ENCODE measurements at regions not wholly inside any gene's neighbourhood (a gene's known extent, or its start where the extent isn't known, plus 50 kb on each side); places are given as distances from the start of the nearest gene placed in this dataset.

DNA sequence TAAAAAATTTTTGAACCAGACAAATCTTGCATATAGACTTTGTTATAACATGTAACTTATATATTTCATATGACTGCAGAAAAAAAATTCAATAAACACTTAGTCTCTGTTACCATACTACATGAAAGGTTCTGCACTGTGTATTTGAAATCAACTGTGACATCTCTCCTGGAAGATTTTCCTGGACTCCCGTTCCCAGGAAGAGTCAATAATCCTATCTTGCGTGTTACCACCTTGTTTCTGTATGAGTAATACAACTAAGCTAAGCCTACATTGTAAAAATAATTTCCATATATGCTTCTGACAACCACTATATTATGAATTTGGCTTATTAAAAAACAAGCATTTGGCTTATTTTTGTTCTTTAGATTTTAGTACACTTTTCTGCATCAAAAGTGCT is 665.6 kb upstream of the SOX9 start:
- no peak for ATAC-seq
- intact Hi-C loops (cut with DNase I): no loop called here

DNA sequence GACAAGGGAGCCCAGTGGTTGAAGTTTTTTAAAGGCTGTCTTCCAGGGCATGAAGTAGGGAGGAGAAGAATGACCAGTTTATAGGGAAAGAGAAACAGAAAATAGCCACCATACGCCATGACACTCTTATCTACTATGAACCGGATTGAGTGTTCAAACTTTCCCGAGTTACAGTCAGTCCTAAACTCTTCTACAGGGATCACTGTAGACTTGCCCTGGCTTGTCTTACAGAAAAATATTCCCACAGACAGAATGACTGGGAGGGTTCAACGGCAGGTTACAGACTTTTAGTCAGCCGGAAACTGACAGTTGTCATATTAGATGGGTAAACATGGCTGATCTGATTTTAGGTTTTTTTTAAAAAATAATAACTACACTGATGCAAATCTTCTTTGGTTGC is 662.5 kb upstream of the SOX9 start:
- DNase-seq (ENCODE audit: low spot score) (no peak), ATAC-seq (no peak)
- intact Hi-C loops (cut with DNase I): no loop called here

More for the DNA sequence above, 665.6 kb upstream of the SOX9 start:
- DNase-seq (ENCODE audit: low spot score): no peak

DNA sequence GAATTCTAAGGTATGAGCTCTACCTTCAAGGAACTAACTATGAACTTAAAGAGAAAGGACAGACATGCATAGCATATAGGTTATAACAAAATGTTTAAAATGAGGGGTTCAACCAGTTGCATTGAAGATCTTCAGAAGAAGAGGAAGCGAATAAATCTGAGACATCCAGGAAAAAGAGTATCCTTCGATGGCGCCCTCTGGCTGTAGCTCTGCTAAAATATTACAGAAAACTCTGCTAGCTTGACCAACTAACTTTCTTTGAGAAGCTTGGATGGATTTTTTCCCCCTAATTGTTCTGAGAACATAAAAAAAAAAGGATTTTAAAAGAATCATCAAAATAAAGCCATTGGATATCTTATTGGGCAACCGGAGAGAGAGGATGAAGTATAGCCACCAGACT is 659.9 kb upstream of the SOX9 start:
- DNase-seq (ENCODE audit: low spot score) (no peak), ATAC-seq (no peak)
- intact Hi-C loops (cut with DNase I): no loop called here

DNA sequence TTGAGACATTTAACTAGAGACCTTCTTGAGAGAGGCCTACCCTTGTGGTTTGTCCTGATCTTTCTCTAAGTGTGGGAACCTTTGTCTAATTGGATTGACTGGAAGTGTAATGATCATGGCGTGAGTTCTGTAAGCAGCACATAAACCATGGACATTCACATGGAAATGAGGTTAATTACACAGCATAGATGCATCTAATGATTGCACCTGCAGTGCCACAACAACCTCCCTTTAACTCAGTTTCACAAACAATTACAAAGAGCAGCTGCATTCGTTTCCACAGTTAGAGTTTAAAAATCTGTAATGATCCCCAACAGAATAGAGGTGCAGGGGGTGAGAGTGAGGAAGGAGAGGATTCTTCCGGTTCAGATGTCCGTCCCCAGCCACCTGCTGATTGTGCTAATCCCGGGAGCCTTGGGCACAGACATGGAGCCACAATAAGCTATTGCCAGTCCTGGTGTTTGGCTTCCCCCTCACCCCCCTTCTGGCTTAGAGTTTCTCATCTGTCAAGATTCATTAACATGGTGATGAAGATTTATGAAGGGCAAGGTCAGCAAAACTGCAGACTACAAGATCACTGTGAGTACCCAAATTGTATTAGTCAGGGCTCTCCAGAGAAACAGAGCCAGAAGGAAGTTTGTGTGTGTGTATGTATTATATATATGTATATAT is 659.2 kb upstream of the SOX9 start:
- intact Hi-C loops (cut with DNase I): no loop called here

DNA sequence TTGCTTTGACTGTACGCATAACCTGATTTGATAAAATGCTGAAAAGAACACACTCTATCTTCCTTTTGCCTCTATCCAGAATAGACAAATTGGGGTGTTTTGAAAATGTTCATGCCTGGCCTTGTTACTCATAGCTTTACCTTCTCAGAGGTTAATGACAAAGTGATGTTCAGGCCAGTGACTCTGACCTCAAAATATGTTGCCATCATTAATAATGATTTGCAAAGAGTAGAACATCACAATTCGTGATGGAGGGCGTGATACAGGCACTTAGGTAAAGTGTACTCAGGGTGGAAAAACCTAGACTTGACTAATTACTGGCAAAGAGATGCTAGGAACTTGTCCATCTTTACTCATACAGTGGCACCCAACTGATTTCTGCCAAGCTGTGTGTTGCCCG is 656.6 kb upstream of the SOX9 start:
- DNase-seq (ENCODE audit: low spot score) (no peak), ATAC-seq (no peak)
- intact Hi-C loops (cut with DNase I): no loop called here

More for the DNA sequence above, 659.2 kb upstream of the SOX9 start:
- ATAC-seq (no peak), DNase-seq (ENCODE audit: low spot score) (no peak)

DNA sequence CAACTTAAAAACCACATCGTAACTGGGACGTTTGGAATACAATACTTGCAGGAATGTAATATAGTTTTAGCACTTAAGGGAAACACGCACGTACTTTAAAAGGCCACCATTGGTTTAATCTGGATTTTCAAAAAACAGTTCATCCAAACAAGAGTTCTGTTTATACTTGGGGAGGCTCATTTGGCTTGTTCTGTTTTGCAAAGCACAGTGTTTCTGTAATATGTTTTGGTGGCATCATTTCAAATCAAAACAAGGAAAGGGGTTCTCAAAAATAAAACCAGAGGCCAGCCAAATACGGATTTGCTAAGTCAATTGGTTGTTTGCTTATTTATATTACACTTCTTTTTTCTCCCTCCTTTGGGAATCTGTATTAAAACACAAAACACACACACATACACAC is 656.1 kb upstream of the SOX9 start:
- DNase-seq (ENCODE audit: low spot score) (no peak), ATAC-seq (no peak)
- intact Hi-C loops (cut with DNase I): no loop called here

DNA sequence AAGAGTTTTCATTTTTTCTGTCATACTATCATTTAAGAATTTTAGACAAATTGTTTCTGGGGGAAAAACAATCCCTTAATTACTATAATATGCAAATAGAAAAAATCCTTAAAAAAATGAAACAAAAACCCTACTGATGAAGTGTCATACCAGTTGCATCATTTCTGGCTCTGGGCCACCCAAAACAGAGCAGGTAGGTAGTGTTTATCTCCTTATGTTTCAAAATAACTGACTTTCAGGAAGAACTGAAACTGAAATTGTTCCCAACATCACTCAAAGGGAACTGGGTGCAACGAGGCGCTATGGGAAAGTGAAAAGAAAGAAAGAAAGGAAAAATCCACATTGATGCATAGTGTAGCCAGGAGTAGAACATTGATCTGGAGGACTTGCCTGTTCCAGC is 653.1 kb upstream of the SOX9 start:
- DNase-seq (ENCODE audit: low spot score) (no peak), ATAC-seq (no peak)
- intact Hi-C loops (cut with DNase I): no loop called here

DNA sequence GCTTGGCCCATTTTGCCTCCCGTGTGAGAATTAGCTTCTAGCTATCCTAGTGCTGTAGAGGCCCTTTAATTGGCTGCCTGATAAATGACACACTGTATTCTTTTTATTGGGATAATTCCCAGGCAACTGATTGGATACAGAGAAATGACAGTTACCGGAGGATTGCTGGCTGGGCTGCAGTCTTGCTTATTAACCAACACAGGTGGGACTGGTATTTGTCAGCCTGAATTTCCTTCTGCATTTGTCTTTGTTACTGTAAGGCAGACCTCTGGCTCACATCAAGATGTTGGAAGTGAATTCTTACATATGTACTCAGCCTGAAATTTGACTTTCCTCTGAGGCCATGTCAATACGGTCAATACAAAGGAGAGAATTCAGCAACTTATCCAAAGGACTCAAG is 650.8 kb upstream of the SOX9 start:
- no peak for ATAC-seq
- no peak for DNase-seq (ENCODE audit: low spot score)
- intact Hi-C loops (cut with DNase I): no loop called here

DNA sequence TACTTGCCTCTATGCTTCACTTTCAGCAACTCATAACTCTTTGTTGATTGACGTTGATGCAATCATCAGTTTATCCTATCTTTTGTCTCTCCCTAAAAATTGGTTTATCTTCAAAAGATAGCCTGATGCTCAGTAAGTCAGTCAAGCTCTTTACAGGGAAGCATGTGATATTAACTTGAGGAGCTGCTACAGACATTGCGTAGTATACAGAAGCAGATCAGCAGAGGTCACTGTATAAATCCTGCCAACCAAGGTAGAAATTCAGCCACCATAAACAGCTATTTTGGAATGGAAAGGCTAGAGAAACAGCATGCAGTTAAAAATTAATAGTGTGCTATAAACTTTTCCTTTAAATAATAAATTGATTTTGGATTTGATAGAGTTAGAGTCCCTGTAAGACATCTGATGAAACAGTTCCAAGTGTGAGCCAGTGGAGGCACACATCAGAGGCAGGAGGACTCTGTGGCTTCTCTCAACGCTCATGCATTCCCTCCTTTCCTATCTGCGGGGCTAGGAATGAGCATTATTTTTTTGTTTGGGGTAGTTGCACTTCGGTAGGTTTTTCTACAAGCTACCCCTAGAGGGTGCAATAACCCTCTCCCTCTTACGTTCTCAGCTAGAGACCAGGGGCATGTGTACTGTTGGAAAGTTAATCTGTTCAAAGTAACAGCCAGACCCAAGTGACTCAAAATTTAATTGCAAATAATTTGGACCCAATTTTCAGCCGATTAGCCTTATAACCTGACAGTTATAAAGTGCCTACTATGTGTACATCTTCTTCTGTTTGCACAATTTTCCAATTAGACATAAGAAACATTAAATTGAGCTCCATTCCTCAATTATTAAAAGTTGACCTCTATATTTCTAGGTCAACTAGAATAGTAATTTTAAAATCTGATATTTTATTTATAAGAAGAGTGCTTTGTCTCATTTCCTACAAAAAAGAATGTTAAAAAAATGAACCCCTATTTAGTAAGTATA is 647.7 kb upstream of the SOX9 start:
- DNase-seq (ENCODE audit: low spot score) (no peak), ATAC-seq (no peak)
- intact Hi-C loops (cut with DNase I): no loop called here

DNA sequence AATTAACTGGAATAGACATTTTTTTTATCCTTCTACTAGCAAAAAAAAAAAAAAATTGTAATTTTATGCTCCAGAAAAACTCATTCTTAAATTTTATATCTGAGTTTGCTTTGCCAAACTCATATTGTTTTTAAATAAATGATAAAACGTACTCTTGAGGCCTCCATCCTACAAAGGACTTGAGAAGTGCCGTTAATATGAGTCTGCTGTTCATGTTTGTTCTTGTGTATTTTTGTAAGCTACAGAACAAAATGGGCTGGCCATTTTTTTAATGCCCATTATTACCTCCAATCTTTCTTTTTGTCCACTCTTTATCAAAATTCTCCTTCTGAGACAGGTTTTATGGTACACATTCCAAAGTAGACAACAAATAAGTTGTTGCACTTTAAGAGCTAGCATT is 643.5 kb upstream of the SOX9 start:
- ATAC-seq: no peak
- DNase-seq (ENCODE audit: low spot score): no peak
- intact Hi-C loops (cut with DNase I): no loop called here

DNA sequence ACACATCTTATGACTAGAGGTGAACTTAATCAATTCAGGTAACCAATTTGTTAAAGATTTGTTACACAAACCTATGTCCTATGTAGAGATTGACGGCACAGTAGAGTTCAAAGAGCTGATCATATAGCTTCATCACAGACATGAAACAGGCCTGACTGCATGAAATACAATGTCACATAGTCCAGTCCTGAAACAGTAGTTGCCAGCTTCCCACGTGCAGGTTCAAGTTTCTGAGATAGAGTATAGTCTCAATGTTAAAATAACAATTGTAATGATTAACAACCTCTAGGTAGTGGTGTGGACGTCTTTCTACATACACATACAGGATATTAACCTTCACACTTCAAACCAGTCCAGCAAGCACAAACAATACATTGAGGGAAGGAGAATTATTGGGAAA is 640.7 kb upstream of the SOX9 start:
- ATAC-seq: no peak
- no peak for DNase-seq (ENCODE audit: low spot score)
- intact Hi-C loops (cut with DNase I): no loop called here

DNA sequence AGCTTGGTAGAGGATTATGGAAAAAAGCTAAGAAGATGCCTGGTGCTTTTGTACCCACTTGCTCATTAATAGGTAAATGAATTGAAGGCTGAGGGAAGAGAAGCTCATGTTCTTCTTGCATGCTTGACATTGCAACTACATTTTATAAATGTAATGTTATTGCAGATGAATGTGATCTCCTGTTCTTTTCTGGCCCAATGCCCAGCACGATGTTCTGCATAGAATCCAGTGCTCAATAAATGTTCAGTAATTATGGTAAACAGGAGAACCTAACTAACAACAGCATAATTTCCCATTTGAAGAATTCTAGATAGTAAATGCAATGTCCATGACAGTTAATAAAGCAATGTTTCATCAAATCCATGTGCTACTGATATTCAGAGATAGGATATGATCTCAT is 638.2 kb upstream of the SOX9 start:
- ATAC-seq: no peak
- no peak for DNase-seq (ENCODE audit: low spot score)
- intact Hi-C loops (cut with DNase I): no loop called here

DNA sequence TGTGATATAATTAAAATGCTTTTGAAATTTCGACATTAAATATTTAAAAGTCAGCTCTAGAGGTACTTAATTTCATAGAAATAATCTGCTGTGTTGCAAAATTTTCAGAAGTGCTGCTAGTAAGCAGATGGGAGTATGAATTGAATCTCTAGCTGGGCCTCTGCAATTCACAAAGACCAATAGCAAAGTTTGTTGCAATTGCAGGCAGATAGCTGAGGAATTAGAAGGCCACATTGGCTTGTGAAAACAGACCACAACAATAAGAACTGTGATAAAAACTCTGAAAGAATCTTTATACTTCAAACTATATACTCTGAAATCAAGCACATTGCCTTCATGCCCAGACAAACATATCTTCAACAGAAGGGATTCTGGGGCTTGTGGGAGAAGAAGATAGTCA is 636.3 kb upstream of the SOX9 start:
- ATAC-seq: no peak
- intact Hi-C loops (cut with DNase I): no loop called here
- no peak for DNase-seq (ENCODE audit: low spot score)

DNA sequence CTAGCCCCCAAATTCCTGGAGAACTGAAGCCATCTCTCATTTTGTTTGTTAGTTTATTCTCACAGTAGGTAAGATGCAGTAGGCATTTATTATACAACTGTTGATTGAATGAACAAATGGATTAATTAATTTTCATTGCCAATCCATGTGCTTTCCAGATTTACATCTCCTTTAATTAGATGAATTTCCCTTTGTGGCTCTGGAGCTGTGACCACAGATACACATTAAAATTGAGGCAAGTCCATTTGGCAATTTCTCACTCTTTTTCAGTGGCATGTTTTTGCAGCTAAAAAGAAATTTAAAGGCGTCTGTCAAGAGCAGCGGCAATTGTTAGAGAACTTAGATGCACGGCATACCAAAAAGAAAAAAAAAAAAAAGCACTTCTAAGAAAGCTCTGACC is 635.4 kb upstream of the SOX9 start:
- DNase-seq (ENCODE audit: low spot score) (no peak), ATAC-seq (no peak)
- intact Hi-C loops (cut with DNase I): no loop called here

DNA sequence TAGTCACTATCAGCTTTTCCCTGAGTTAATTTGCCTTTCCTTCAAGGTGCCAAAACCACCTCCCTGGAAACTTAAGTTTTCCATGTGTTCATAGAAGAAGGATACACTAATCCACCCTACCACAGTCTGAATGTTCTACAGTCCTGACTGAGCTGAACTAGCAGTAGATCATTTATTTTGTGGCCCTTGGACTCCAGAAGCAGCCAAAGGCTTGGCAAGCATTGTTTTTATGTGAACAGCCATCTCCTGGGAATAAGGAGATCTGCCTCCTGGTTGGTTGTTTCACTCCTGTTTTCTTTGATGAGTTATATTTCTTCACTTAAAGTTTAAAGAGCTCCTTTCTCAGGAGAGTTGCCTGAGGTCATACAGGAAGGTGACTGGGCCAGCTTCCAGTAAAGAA is 634.6 kb upstream of the SOX9 start:
- intact Hi-C loops (cut with DNase I): no loop called here
- ATAC-seq (no peak), DNase-seq (ENCODE audit: low spot score) (no peak)

DNA sequence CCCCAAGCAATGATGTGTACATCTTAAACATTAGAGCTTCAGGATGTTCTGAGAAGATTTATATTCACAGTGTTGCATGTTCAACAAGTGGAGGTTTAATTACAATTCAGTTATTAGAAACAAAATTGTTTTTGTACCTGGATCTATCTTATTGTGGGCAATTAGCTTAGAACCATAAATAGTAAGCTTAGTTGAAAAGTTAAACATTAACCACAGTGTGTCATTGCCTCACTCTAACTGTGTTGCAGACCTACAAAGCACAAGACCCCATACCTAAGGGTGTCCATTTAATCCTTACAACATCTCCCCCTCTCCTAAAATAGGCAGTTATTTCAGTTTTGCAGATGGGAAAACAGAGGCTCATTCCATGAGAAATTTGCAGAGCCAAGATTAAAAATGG is 632.0 kb upstream of the SOX9 start:
- intact Hi-C loops (cut with DNase I): no loop called here
- DNase-seq (ENCODE audit: low spot score): no peak
- ATAC-seq: no peak

DNA sequence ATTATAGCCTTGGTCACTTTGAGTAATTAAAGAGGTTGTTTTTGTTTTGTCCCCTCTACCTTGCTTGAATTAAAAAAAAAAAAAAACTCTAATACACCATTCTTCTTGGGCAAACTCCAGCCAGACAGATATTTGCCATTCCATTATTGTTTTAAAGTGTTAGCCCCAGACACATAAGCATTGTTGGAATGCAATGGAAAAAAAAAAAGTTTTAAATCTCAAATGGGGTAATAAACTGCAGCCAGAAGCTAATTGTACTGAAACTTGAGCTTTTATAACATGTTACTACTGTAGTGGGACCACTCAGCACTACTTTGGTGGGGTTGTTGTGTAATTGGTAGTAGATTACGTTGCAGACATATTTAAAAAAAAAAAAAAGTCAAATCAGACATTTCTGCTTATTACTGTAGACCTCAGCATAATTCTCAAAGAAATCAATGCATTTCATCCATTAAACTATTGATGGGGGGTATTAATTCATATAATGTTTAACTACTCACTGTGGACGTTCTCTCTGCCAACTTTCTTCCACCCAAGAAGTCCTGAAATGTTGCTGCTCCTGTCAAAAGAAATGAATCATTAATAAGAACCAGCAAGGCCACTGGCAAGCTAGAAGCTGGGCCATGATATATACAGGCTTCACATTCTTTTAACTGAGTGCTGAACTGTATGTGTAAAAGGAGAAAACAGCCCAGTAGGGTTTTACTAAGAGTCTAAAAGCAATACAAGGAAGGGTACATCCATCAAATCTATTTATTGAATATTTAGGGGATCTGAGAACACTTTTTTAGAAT is 626.6 kb upstream of the SOX9 start:
- DNase-seq (ENCODE audit: low spot score) (no peak), ATAC-seq (no peak)
- intact Hi-C loops (cut with DNase I): no loop called here

DNA sequence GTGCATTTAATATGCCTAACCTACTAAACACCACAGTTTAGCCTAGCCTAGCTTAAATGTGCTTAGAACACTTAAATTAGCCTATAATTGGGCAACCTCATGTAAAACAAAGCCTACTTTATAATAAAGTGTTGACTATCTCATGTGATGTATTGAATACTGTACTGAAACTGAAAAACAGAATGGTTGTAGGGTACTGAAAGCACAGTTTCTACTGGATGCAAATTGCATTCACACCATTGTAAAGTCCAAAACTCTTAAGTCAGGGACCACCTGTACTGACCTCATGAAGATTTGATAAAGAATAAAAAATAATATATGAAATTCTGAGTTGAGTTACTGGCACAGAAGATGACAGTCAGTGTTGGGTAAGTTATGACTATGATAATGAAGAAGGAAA is 625.4 kb upstream of the SOX9 start:
- DNase-seq (ENCODE audit: low spot score): no peak
- ATAC-seq: no peak
- intact Hi-C loops (cut with DNase I): no loop called here

DNA sequence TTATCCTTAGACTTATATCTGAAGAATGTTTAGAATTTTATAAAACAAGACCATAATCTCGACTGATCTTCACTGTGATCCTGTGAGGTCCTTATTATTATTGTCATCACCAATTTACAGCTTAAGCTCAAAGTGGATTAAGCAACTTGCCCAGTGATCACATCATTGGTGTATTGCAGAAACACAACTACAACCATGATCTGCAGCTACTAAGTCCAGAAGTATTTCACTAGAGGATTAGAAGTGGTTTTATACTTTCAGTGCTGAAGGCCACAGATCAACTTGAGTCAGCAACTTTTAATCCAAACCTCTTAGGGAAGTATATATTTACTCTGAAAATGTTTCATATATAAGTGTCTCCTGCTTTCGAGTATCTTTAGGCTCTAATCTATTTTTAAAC is 624.3 kb upstream of the SOX9 start:
- intact Hi-C loops (cut with DNase I): no loop called here
- ATAC-seq (no peak), DNase-seq (ENCODE audit: low spot score) (no peak)

Data from sciatic nerve (tissue), 2 donors.